Transverse colon (tissue), 4 donors: ENCODE measurements at regions not wholly inside any gene's neighbourhood (a gene's known extent, or its start where the extent isn't known, plus 50 kb on each side); places are given as distances from the start of the nearest gene placed in this dataset.

Experiments
- CTCF ChIP-seq, 5 experiments: fragments of 200-600 bp in 3 of 5; fragments of 450-650 bp in 2 of 5; sonication (generic) in 3 of 5; IDR thresholded peaks; 1 replicate in 2 of 5; 2 replicates in 3 of 5; pipeline ENCODE4 v1.5.1; 2016 to 2017; ENCODE audit warnings: antibody characterized with exemption in 5 of 5, inconsistent platforms in 3 of 5, mild to moderate bottlenecking in 2 of 5, moderate library complexity in 1 of 5
- EP300 ChIP-seq: sonication (generic); formaldehyde crosslinking; IDR thresholded peaks from one replicate; pipeline ENCODE4 v1.6.1; 2017; ENCODE audit warnings: antibody characterized with exemption, low read depth
- POLR2A ChIP-seq: fragments of 450-650 bp; IDR thresholded peaks from one replicate; pipeline ENCODE4 v1.6.1; 2016; ENCODE audit warnings: antibody characterized with exemption, mild to moderate bottlenecking, moderate library complexity
- POLR2AphosphoS5 ChIP-seq, 3 donors: sonication (generic); formaldehyde crosslinking; IDR thresholded peaks; one replicate each; pipeline ENCODE4 v1.6.1; 2016; ENCODE audit warnings: antibody characterized with exemption in 3 of 3

GRCh38 chr3:192991356-192991755 is 73.7 kb upstream of the MB21D2 start:
- no peak for TF ChIP-seq POLR2A
- TF ChIP-seq CTCF (IDR thresholded peaks at IDR 0.05) = no peak
- no peak for TF ChIP-seq POLR2AphosphoS5 (IDR thresholded peaks at IDR 0.05)
- no peak for TF ChIP-seq EP300
